Liver (tissue), 8 donors: ENCODE measurements at regions not wholly inside any gene's neighbourhood (a gene's known extent, or its start where the extent isn't known, plus 50 kb on each side); places are given as distances from the start of the nearest gene placed in this dataset.

ENCODE experiments used
- DNase-seq: peaks from one replicate; pipeline ENCODE4 v3.0.0-alpha.2; 2017; ENCODE audit warnings: low spot score
- H3K27ac ChIP-seq, 2 donors: one replicate each; pipeline ENCODE4 v1.7.0; 2013; ENCODE audit warnings: inconsistent platforms in 2 of 2, low read length in 2 of 2, control low read depth in 1 of 2, low read depth in 1 of 2, mild to moderate bottlenecking in 1 of 2
- H3K27me3 ChIP-seq, 4 donors: one replicate each; pipeline versions ENCODE4 v1.6.1 to v1.7.0; 2013; ENCODE audit warnings: low read length in 3 of 4, inconsistent platforms in 1 of 4, mild to moderate bottlenecking in 1 of 4, moderate library complexity in 1 of 4; ENCODE audit not compliant: control insufficient read depth in 4 of 4, insufficient read depth in 4 of 4
- H3K36me3 ChIP-seq, 4 donors: one replicate each; pipeline versions ENCODE4 v1.6.1 to v1.7.0; 2013; ENCODE audit warnings: low read length in 3 of 4, mild to moderate bottlenecking in 3 of 4, low read depth in 1 of 4, moderate library complexity in 1 of 4; ENCODE audit not compliant: control insufficient read depth in 4 of 4, insufficient read depth in 3 of 4
- H3K4me1 ChIP-seq, 4 donors: one replicate each; pipeline versions ENCODE4 v1.6.1 to v1.7.0; 2013; ENCODE audit warnings: low read length in 3 of 4, mild to moderate bottlenecking in 3 of 4, moderate library complexity in 1 of 4; ENCODE audit not compliant: control insufficient read depth in 4 of 4, insufficient read depth in 4 of 4
- H3K4me3 ChIP-seq, 3 donors: one replicate each; pipeline versions ENCODE4 v1.6.1 to v1.7.0; 2013; ENCODE audit warnings: low read length in 3 of 3, control low read depth in 1 of 3, low read depth in 1 of 3, mild to moderate bottlenecking in 1 of 3
- H3K9ac ChIP-seq, 2 donors: one replicate each; pipeline ENCODE4 v1.7.0; 2013; ENCODE audit warnings: low read length in 2 of 2, mild to moderate bottlenecking in 2 of 2, moderate library complexity in 2 of 2, control low read depth in 1 of 2, low read depth in 1 of 2
- H3K9me3 ChIP-seq, 4 donors: one replicate each; pipeline versions ENCODE4 v1.6.1 to v1.7.0; 2013; ENCODE audit warnings: low read length in 3 of 4; ENCODE audit not compliant: control insufficient read depth in 4 of 4
- ATF3 ChIP-seq: IDR thresholded peaks from 2 replicates; pipeline ENCODE4 v1.6.1; 2016; ENCODE audit warnings: antibody characterized with exemption
- CTCF ChIP-seq: fragments of 150-350 bp; IDR thresholded peaks from 2 replicates; pipeline ENCODE4 v1.5.1; 2017; ENCODE audit warnings: improper control_type of control experiment, low read depth, low read length; ENCODE audit not compliant: missing input control
- EGR1 ChIP-seq, 2 donors: IDR thresholded peaks; 2 replicates each; pipeline ENCODE4 v1.6.1; 2016 to 2018; ENCODE audit warnings: antibody characterized with exemption in 2 of 2, low read depth in 2 of 2
- FOXA1 ChIP-seq: IDR thresholded peaks from 2 replicates; pipeline ENCODE4 v1.6.1; 2016; ENCODE audit warnings: antibody characterized with exemption
- FOXA2 ChIP-seq: IDR thresholded peaks from 2 replicates; pipeline ENCODE4 v1.6.1; 2016; ENCODE audit warnings: antibody characterized with exemption
- GABPA ChIP-seq, 2 donors: IDR thresholded peaks in 1 of 2; conservative IDR thresholded peaks in 1 of 2; 2 replicates each; pipeline ENCODE4 v1.6.1; 2016; ENCODE audit warnings: antibody characterized with exemption in 2 of 2, mild to moderate bottlenecking in 1 of 2, moderate library complexity in 1 of 2
- HNF4A ChIP-seq, 2 donors: conservative IDR thresholded peaks; 2 replicates each; pipeline ENCODE4 v1.6.1; 2016; ENCODE audit warnings: antibody characterized with exemption in 2 of 2, mild to moderate bottlenecking in 2 of 2
- HNF4G ChIP-seq: IDR thresholded peaks from 2 replicates; pipeline ENCODE4 v1.6.1; 2016; ENCODE audit warnings: antibody characterized with exemption
- JUND ChIP-seq, 2 donors: IDR thresholded peaks; 2 replicates each; pipeline ENCODE4 v1.6.1; 2016; ENCODE audit warnings: antibody characterized with exemption in 2 of 2
- NR2F2 ChIP-seq: IDR thresholded peaks from 2 replicates; pipeline ENCODE4 v1.6.1; 2016; ENCODE audit warnings: antibody characterized with exemption
- RAD21 ChIP-seq, 2 donors: IDR thresholded peaks; 2 replicates each; pipeline ENCODE4 v1.6.1; 2016; ENCODE audit warnings: antibody characterized with exemption in 2 of 2, mild to moderate bottlenecking in 2 of 2
- RXRA ChIP-seq, 2 donors: IDR thresholded peaks; 2 replicates each; pipeline ENCODE4 v1.6.1; 2017 to 2018; ENCODE audit warnings: antibody characterized with exemption in 2 of 2, mild to moderate bottlenecking in 1 of 2
- SP1 ChIP-seq: IDR thresholded peaks from 2 replicates; pipeline ENCODE4 v1.6.1; 2018; ENCODE audit warnings: antibody characterized with exemption, mild to moderate bottlenecking
- TAF1 ChIP-seq: conservative IDR thresholded peaks from 2 replicates; pipeline ENCODE4 v1.6.1; 2016; ENCODE audit warnings: antibody characterized with exemption, mild to moderate bottlenecking
- YY1 ChIP-seq: IDR thresholded peaks from 2 replicates; pipeline ENCODE4 v1.6.1; 2016; ENCODE audit warnings: antibody characterized with exemption, mild to moderate bottlenecking
- WGBS: extraction: QIAGEN DNeasy Blood & Tissue Kit; methylation state at CpG from one replicate; pipeline ENCODE4 v1.1.7; 2013; 5-methylcytosine and 5-hydroxymethylcytosine counted together
- TF ChIP-seq, protein P1 (sequence below): IDR thresholded peaks from 2 replicates; pipeline ENCODE4 v1.6.1; 2016; ENCODE audit warnings: antibody characterized with exemption
- TF ChIP-seq, protein P2 (sequence below): IDR thresholded peaks from 2 replicates; pipeline ENCODE4 v1.6.1; 2016; ENCODE audit warnings: antibody characterized with exemption, mild to moderate bottlenecking
- TF ChIP-seq, protein P3 (sequence below): IDR thresholded peaks from 2 replicates; pipeline ENCODE4 v1.6.1; 2016; ENCODE audit warnings: antibody characterized with exemption
- donor health status: healthy.
- donor health status: healthy.
- donor health status: healthy.
- donor health status: healthy.
- donor health status: healthy.

DNA sequence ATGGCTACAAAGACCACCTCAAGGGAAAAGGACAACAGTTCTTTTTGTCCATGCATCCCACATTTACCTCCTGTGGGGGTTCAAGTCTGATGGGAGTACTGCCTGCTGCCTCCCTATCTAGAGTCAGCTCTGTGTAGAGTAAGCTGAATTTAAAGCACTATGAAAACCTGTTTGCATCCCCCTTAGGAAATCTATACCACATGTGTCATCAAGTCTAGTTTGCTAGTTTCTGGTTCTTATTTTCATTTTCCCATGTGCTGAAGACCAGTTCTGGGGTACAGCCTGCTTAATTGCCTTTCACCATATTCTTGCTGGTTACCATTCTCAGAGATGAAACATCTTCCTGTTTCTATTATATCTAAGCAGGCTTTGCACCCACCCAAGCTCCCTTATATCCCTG is 470.3 kb downstream of the MBD2 start:
- Histone ChIP-seq H3K9ac (no peak overlapping the region), H3K27me3 (no peaks in the 10 kb centered on the region), H3K9me3 (no peaks in the 10 kb centered on the region), H3K4me1 (no peaks in the 10 kb centered on the region), H3K4me3 (no peak overlapping the region), H3K36me3 (no peaks in the 10 kb centered on the region), H3K27ac (no peak overlapping the region)
- TF ChIP-seq, protein P1, sequence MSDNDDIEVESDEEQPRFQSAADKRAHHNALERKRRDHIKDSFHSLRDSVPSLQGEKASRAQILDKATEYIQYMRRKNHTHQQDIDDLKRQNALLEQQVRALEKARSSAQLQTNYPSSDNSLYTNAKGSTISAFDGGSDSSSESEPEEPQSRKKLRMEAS, result no peak
- TF ChIP-seq HNF4G (no peak), RAD21 (IDR thresholded peaks at IDR 0.05) (no peak), EGR1 (IDR thresholded peaks at IDR 0.05; ENCODE audit: low read depth in 2 of 2) (no peak), HNF4A (conservative IDR thresholded peaks at IDR 0.05) (no peak), FOXA2 (no peak), ATF3 (no peak), JUND (IDR thresholded peaks at IDR 0.05) (no peak), FOXA1 (no peak), CTCF (no peak), RXRA (IDR thresholded peaks at IDR 0.05) (no peak), GABPA (IDR thresholded peaks at IDR 0.05 in 1 of 2, conservative IDR thresholded peaks at IDR 0.05 in 1 of 2) (no peak), YY1 (no peak), NR2F2 (no peak), TAF1 (no peak), SP1 (no peak)
- TF ChIP-seq, protein P2, sequence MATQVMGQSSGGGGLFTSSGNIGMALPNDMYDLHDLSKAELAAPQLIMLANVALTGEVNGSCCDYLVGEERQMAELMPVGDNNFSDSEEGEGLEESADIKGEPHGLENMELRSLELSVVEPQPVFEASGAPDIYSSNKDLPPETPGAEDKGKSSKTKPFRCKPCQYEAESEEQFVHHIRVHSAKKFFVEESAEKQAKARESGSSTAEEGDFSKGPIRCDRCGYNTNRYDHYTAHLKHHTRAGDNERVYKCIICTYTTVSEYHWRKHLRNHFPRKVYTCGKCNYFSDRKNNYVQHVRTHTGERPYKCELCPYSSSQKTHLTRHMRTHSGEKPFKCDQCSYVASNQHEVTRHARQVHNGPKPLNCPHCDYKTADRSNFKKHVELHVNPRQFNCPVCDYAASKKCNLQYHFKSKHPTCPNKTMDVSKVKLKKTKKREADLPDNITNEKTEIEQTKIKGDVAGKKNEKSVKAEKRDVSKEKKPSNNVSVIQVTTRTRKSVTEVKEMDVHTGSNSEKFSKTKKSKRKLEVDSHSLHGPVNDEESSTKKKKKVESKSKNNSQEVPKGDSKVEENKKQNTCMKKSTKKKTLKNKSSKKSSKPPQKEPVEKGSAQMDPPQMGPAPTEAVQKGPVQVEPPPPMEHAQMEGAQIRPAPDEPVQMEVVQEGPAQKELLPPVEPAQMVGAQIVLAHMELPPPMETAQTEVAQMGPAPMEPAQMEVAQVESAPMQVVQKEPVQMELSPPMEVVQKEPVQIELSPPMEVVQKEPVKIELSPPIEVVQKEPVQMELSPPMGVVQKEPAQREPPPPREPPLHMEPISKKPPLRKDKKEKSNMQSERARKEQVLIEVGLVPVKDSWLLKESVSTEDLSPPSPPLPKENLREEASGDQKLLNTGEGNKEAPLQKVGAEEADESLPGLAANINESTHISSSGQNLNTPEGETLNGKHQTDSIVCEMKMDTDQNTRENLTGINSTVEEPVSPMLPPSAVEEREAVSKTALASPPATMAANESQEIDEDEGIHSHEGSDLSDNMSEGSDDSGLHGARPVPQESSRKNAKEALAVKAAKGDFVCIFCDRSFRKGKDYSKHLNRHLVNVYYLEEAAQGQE, result no peak
- TF ChIP-seq, protein P3, sequence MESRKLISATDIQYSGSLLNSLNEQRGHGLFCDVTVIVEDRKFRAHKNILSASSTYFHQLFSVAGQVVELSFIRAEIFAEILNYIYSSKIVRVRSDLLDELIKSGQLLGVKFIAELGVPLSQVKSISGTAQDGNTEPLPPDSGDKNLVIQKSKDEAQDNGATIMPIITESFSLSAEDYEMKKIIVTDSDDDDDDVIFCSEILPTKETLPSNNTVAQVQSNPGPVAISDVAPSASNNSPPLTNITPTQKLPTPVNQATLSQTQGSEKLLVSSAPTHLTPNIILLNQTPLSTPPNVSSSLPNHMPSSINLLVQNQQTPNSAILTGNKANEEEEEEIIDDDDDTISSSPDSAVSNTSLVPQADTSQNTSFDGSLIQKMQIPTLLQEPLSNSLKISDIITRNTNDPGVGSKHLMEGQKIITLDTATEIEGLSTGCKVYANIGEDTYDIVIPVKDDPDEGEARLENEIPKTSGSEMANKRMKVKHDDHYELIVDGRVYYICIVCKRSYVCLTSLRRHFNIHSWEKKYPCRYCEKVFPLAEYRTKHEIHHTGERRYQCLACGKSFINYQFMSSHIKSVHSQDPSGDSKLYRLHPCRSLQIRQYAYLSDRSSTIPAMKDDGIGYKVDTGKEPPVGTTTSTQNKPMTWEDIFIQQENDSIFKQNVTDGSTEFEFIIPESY, result no peak
- DNase-seq, result no peak

GRCh38 chr18:53753601-53754000 is 470.9 kb downstream of the MBD2 start:
- Histone ChIP-seq H3K9me3 (no peaks in the 10 kb centered on the region), H3K36me3 (no peaks in the 10 kb centered on the region), H3K9ac (no peak overlapping the region), H3K4me1 (no peaks in the 10 kb centered on the region), H3K27ac (no peak overlapping the region), H3K27me3 (no peaks in the 10 kb centered on the region), H3K4me3 (no peak overlapping the region)
- WGBS, result 78% methylated on average over 3 of the region's 3 CpGs
- no peak for DNase-seq
- TF ChIP-seq FOXA1, result no peak
- no peak for TF ChIP-seq EGR1 (IDR thresholded peaks at IDR 0.05; ENCODE audit: low read depth in 2 of 2)
- TF ChIP-seq, protein P2, result no peak
- TF ChIP-seq, protein P1, result no peak
- TF ChIP-seq HNF4G, result no peak
- TF ChIP-seq YY1, result no peak
- no peak for TF ChIP-seq RXRA (IDR thresholded peaks at IDR 0.05)
- TF ChIP-seq RAD21 (IDR thresholded peaks at IDR 0.05), result no peak
- TF ChIP-seq CTCF, result no peak
